T-cell (primary cell): ENCODE measurements at regions not wholly inside any gene's neighbourhood (a gene's known extent, or its start where the extent isn't known, plus 50 kb on each side); places are given as distances from the start of the nearest gene placed in this dataset.

Experiments
- ATAC-seq, 4 experiments: fragments of 200-7000 bp in 3 of 4; fragments of 150-1000 bp in 1 of 4; cut with Tn5 transposase; replicated peaks in 1 of 4; 1 replicate in 3 of 4; 2 replicates in 1 of 4; pipeline ENCODE4 v1.10.0; 2021; ENCODE audit warnings: moderate library complexity in 3 of 4, mild to moderate bottlenecking in 2 of 4, moderate number of reproducible peaks in 1 of 4
- CTCF ChIA-PET, 2 donors: fragments of 300-600 bp; sonication (Branson Sonifier 250); formaldehyde crosslinking; loops; one replicate each; lab custom pipeline; 2022; ENCODE audit warnings: antibody characterized with exemption in 2 of 2; lab: Charles Lee
- POLR2A ChIA-PET, 2 donors: fragments of 300-600 bp; sonication (Branson Sonifier 250); formaldehyde crosslinking; loops; one replicate each; lab custom pipeline; 2022; ENCODE audit warnings: antibody characterized with exemption in 2 of 2; lab: Charles Lee
- DNase-seq, 35 experiments: peaks; one replicate each; pipeline versions ENCODE4 v3.0.0 to v3.0.0-alpha.2; 2013 to 2023
- H3K27ac ChIP-seq: one replicate; pipeline ENCODE4 v1.5.1; 2013; ENCODE audit warnings: low read length
- H3K27me3 ChIP-seq, 2 experiments: replicated peaks in 1 of 2; 1 replicate in 1 of 2; 2 replicates in 1 of 2; pipeline versions ENCODE4 v1.6.1 to v1.7.0; 2013; ENCODE audit warnings: low read length in 1 of 2, mixed read lengths in 1 of 2; ENCODE audit not compliant: control insufficient read depth in 2 of 2, insufficient read depth in 2 of 2; ENCODE audit errors: extremely low read depth in 1 of 2
- H3K36me3 ChIP-seq, 2 donors: 1 replicate in 1 of 2; 2 replicates in 1 of 2; pipeline versions ENCODE4 v1.6.1 to v1.7.0; 2013; ENCODE audit warnings: low read length in 1 of 2; ENCODE audit not compliant: control insufficient read depth in 2 of 2, insufficient read depth in 1 of 2; ENCODE audit errors: extremely low read depth in 1 of 2
- H3K4me1 ChIP-seq, 2 experiments: 1 replicate in 1 of 2; 2 replicates in 1 of 2; pipeline versions ENCODE4 v1.6.1 to v1.7.0; 2013; ENCODE audit warnings: low read length in 2 of 2, mixed read lengths in 1 of 2; ENCODE audit not compliant: insufficient read depth in 2 of 2, control insufficient read depth in 1 of 2; ENCODE audit errors: extremely low read depth in 1 of 2
- H3K4me3 ChIP-seq, 2 donors: 1 replicate in 1 of 2; 2 replicates in 1 of 2; pipeline versions ENCODE4 v1.5.1 to v1.7.0; 2013; ENCODE audit warnings: mild to moderate bottlenecking in 2 of 2, low read length in 1 of 2, moderate library complexity in 1 of 2; ENCODE audit not compliant: control insufficient read depth in 1 of 2; ENCODE audit errors: extremely low read depth in 1 of 2
- H3K9me3 ChIP-seq: 2 replicates; pipeline ENCODE4 v1.7.0; 2013
- H3K27ac Mint-ChIP-seq, 2 donors: one replicate each; pipeline ENCODE4 v1.8.0; 2020 to 2021; ENCODE audit warnings: mild to moderate bottlenecking in 2 of 2, mixed read lengths in 2 of 2
- H3K27me3 Mint-ChIP-seq, 2 donors: one replicate each; pipeline ENCODE4 v1.8.0; 2021 to 2022; ENCODE audit warnings: mixed read lengths in 2 of 2
- H3K36me3 Mint-ChIP-seq: one replicate; pipeline ENCODE4 v1.8.0; 2021; ENCODE audit warnings: mixed read lengths
- H3K4me1 Mint-ChIP-seq, 3 donors: one replicate each; pipeline ENCODE4 v1.8.0; 2020 to 2022; ENCODE audit warnings: mixed read lengths in 3 of 3, mild to moderate bottlenecking in 1 of 3
- H3K4me3 Mint-ChIP-seq, 3 donors: one replicate each; pipeline ENCODE4 v1.8.0; 2020 to 2022; ENCODE audit warnings: mild to moderate bottlenecking in 3 of 3, mixed read lengths in 3 of 3, moderate library complexity in 3 of 3
- H3K9me3 Mint-ChIP-seq, 3 donors: one replicate each; pipeline ENCODE4 v1.8.0; 2020 to 2022; ENCODE audit warnings: mixed read lengths in 3 of 3
- WGBS: methylation state at CpG from one replicate; pipeline ENCODE4 v1.1.5; 2013; ENCODE audit warnings: missing lambda C conversion rate; ENCODE audit not compliant: insufficient coverage; 5-methylcytosine and 5-hydroxymethylcytosine counted together

DNA sequence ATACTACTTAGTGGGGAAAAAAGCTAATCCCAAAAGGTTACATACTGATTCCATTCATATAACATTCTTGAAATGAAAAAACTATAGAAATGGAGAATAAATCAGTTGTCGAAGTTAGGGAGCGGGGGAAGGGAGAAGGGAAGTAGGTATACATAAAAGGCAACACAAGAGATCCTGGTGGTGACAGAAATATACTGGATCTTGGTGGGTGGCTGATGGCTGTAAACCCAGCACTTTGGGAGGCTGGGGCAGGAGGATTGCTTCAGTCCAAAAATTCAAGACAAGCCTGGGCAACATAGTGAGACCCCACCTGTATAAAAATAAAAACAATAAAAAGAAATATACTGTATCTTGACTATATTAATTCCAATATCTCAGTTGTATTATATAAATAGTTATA, 105.7 kb upstream of the LGSN start:
- ChIA-PET POLR2A (no interaction called here), CTCF (no interaction called here)
- no CpG with 5 or more reads among the region's 2 CpGs for WGBS
- Histone ChIP-seq H3K9me3 (no peaks in the 10 kb centered on the region), H3K36me3 (no peaks in the 10 kb centered on the region), H3K4me3 (no peak overlapping the region), H3K27ac (no peak overlapping the region), H3K4me1 (no peaks in the 10 kb centered on the region), H3K27me3 (no peaks in the 10 kb centered on the region)
- Mint-ChIP-seq H3K27ac (no peak overlapping the region), H3K27me3 (peaks cover 2 to 7% of the 10 kb centered on the region in 2 donors), H3K9me3 (peaks cover 2 to 4% (median 2%) of the 10 kb centered on the region in 3 donors), H3K4me1 (no peaks in the 10 kb centered on the region), H3K4me3 (no peak overlapping the region), H3K36me3 (peaks cover 2% of the 10 kb centered on the region)
- ATAC-seq (no peak), DNase-seq (no peak)

DNA sequence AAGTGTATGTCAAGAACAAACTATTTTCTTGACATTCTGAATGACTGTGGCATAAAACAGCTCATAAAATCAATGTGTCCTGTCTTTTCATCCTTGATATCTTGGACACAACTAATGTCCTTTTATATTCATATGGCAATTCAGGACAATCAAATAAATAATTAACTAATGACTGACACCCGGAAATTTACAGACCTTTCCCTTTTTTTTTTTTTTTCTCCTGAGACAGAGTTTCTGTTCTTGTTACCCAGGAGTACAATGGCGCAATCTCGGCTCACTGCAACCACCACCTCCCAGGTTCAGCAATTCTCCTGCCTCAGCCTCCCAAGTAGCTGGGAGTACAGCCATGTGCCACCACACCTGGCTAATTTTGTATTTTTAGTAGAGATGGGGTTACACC, 107.1 kb upstream of the LGSN start:
- ATAC-seq, result no peak
- DNase-seq, result no peak
- Histone ChIP-seq H3K9me3 (no peaks in the 10 kb centered on the region), H3K27me3 (no peaks in the 10 kb centered on the region), H3K4me1 (no peaks in the 10 kb centered on the region), H3K36me3 (no peaks in the 10 kb centered on the region), H3K27ac (no peak overlapping the region), H3K4me3 (no peak overlapping the region)
- ChIA-PET CTCF (interaction anchor here in 1 of 2 donors (0.6 kb wide), 1 partner anchor 469 kb away, joined by 3 read pairs; no protein-coding TSS in a partner anchor), POLR2A (no interaction called here)
- Mint-ChIP-seq H3K36me3 (no peaks in the 10 kb centered on the region), H3K4me3 (no peak overlapping the region), H3K27ac (no peak overlapping the region), H3K27me3 (peaks cover 3 to 12% of the 10 kb centered on the region in 2 donors), H3K9me3 (peaks cover 0 to under 1% (median 0%) of the 10 kb centered on the region in 3 donors), H3K4me1 (no peaks in the 10 kb centered on the region)
- WGBS, result 100% methylated on average over 1 of the region's 3 CpGs

DNA sequence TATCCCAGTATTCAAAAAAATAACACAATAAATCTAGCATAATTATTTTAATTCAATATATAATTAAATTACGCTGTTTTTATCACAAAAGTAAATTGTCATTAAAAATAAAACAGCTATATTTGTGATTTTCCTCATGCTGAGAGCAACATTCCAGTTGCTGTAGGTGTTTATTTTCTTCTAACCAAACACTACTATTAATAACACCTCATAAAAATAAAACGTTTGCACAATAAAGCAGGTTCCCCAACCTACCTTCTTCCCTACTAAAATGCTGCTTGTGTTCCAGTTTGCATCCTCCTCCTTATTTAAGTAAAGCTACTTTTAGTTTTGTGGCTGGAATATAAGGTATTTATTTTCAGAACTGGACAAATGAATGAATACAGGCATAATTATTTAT, 108.2 kb upstream of the LGSN start:
- Mint-ChIP-seq H3K27ac (no peak overlapping the region), H3K4me3 (no peak overlapping the region), H3K27me3 (peaks cover 3 to 12% of the 10 kb centered on the region in 2 donors), H3K4me1 (no peaks in the 10 kb centered on the region), H3K9me3 (no peaks in the 10 kb centered on the region), H3K36me3 (no peaks in the 10 kb centered on the region)
- no peak for ATAC-seq
- no peaks in the 10 kb centered on the region for H3K36me3 ChIP-seq
- WGBS, result no CpG with 5 or more reads among the region's 2 CpGs
- H3K27ac ChIP-seq, result no peak overlapping the region
- ChIA-PET POLR2A (no interaction called here), CTCF (no interaction called here)
- no peaks in the 10 kb centered on the region for H3K4me1 ChIP-seq
- no peaks in the 10 kb centered on the region for H3K9me3 ChIP-seq
- DNase-seq, result no peak
- H3K27me3 ChIP-seq, result no peaks in the 10 kb centered on the region
- H3K4me3 ChIP-seq, result no peak overlapping the region

DNA sequence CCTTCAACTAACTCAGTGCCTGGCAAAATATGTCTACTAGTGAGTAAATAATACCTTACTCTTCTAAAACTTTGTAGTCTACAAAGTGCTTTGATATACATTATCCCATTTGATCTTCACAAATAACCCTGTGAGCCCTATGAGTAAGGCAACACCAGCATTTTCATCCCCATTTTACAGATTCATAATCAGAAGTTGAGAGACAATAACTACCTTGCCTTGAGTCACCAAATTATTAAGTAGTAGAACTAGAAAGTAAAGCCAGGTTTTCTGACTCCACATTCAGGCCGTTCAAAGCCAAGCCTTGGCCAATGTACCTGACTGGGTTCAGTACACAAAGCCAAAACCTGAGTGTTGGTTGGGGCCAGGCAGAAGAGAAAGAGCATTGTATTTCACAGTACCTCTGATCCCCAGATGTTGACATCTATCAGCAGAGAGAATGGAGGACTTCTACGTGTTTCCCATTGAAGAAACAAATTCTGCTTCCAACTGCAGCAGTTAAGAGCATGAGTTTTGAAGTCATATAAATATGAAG, 111.3 kb upstream of the LGSN start:
- H3K27me3 ChIP-seq, result no peaks in the 10 kb centered on the region
- Mint-ChIP-seq H3K4me1 (no peaks in the 10 kb centered on the region), H3K27me3 (peaks cover 5 to 15% of the 10 kb centered on the region in 2 donors), H3K27ac (no peak overlapping the region), H3K36me3 (no peaks in the 10 kb centered on the region), H3K9me3 (no peaks in the 10 kb centered on the region), H3K4me3 (no peak overlapping the region)
- no peaks in the 10 kb centered on the region for H3K4me1 ChIP-seq
- H3K9me3 ChIP-seq, result no peaks in the 10 kb centered on the region
- 100% methylated on average over 1 of the region's 2 CpGs for WGBS
- H3K36me3 ChIP-seq, result no peaks in the 10 kb centered on the region
- H3K27ac ChIP-seq, result no peak overlapping the region
- ATAC-seq (no peak), DNase-seq (no peak)
- ChIA-PET POLR2A (no interaction called here), CTCF (no interaction called here)
- no peak overlapping the region for H3K4me3 ChIP-seq

DNA sequence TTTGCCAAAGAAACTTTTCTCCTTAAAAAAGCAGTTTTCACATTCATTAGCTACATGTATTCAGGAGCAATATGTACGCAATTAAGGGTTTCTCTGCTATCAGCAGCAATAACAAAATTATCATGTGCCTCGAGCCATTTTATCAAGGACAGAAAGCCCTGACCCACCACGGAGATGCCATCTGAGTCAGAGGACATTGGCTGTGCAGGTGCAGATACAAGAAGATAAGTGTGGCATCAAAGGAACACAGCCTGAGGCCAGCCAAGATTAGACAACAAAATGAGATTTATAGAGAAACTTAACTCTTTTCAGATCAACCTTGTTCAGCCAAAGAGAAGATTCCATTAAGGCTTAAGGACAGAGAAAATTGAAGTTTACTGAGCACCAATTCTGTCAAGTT, 115.2 kb upstream of the LGSN start:
- H3K9me3 Mint-ChIP-seq, result peaks cover 0 to 5% (median 0%) of the 10 kb centered on the region in 3 donors
- DNase-seq, result no peak
- H3K27me3 ChIP-seq, result no peaks in the 10 kb centered on the region
- H3K4me1 Mint-ChIP-seq, result no peaks in the 10 kb centered on the region
- no peak overlapping the region for H3K4me3 ChIP-seq
- H3K36me3 ChIP-seq, result no peaks in the 10 kb centered on the region
- H3K27me3 Mint-ChIP-seq, result peaks cover 5 to 11% of the 10 kb centered on the region in 2 donors
- no peaks in the 10 kb centered on the region for H3K4me1 ChIP-seq
- ChIA-PET POLR2A (interaction anchor here in 1 of 2 donors (0.6 kb wide), 1 partner anchor 10 kb away, joined by 3 read pairs; no protein-coding TSS in a partner anchor), CTCF (interaction anchor here (0.6 to 1.0 kb wide), 4 partner anchors 9 to 314 kb away, joined by 3 to 5 read pairs (median 4); no protein-coding TSS in a partner anchor)
- ATAC-seq, result no peak
- 100% methylated on average over 1 of the region's 3 CpGs for WGBS
- H3K27ac Mint-ChIP-seq, result no peak overlapping the region
- H3K36me3 Mint-ChIP-seq, result no peaks in the 10 kb centered on the region
- no peaks in the 10 kb centered on the region for H3K9me3 ChIP-seq
- no peak overlapping the region for H3K27ac ChIP-seq
- no peak overlapping the region for H3K4me3 Mint-ChIP-seq

DNA sequence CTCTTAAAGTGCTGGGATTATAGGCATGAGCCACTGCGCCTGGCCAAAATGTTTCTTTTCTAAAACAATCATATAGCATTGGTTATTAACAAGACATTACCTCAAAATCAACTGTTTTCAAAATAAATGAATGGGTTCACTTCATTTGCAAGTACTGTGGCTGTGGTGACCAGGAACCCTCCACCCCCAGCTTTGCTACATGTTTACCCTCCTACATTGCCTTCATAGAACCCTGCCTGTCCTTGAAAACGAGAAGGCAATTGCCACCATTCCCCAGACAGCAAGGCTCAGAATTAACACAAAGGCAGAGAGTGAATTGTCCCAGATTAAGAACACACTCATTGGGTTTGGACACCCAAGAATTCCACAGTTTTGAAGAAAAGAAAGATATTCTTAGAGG, 116.6 kb upstream of the LGSN start:
- Mint-ChIP-seq H3K4me3 (no peak overlapping the region), H3K27me3 (peaks cover 2 to 4% of the 10 kb centered on the region in 2 donors), H3K36me3 (no peaks in the 10 kb centered on the region), H3K9me3 (peaks cover 0 to 5% (median 0%) of the 10 kb centered on the region in 3 donors), H3K4me1 (peaks cover 0 to 4% (median 3%) of the 10 kb centered on the region in 3 donors), H3K27ac (no peak overlapping the region)
- DNase-seq (no peak), ATAC-seq (no peak)
- Histone ChIP-seq H3K4me3 (no peak overlapping the region), H3K36me3 (no peaks in the 10 kb centered on the region), H3K9me3 (no peaks in the 10 kb centered on the region), H3K4me1 (no peaks in the 10 kb centered on the region), H3K27me3 (peaks cover 0 to 2% of the 10 kb centered on the region in 2 experiments), H3K27ac (no peak overlapping the region)
- WGBS, result 60% methylated on average over 1 of the region's 2 CpGs
- POLR2A ChIA-PET, result no interaction called here
- CTCF ChIA-PET, result no interaction called here
